Body of pancreas (tissue), 4 donors: ENCODE measurements at regions not wholly inside any gene's neighbourhood (a gene's known extent, or its start where the extent isn't known, plus 50 kb on each side); places are given as distances from the start of the nearest gene placed in this dataset.

Source experiments
- ATAC-seq: fragments of 150-250 bp; one replicate; pipeline ENCODE4 v1.9.1; 2016
- DNase-seq, 4 donors: peaks; one replicate each; pipeline ENCODE4 v3.0.0-alpha.2; 2019
- H3K27ac ChIP-seq, 4 donors: fragments of 200-600 bp; sonication (generic); 1 replicate in 3 of 4; 2 replicates in 1 of 4; pipeline versions ENCODE4 v1.5.1 to v1.6.1; 2016 to 2019; ENCODE audit warnings: mild to moderate bottlenecking in 1 of 4, mixed read lengths in 1 of 4, moderate library complexity in 1 of 4
- H3K27me3 ChIP-seq, 2 donors: fragments of 200-600 bp; sonication (generic); one replicate each; pipeline ENCODE4 v1.6.0; 2016; ENCODE audit warnings: mild to moderate bottlenecking in 1 of 2
- H3K36me3 ChIP-seq, 2 donors: fragments of 200-600 bp; sonication (generic); replicated peaks in 1 of 2; 2 replicates each; pipeline ENCODE4 v1.5.1; 2016; ENCODE audit warnings: low read depth in 2 of 2; ENCODE audit not compliant: insufficient read depth in 1 of 2
- H3K4me1 ChIP-seq: fragments of 200-600 bp; sonication (generic); one replicate; pipeline ENCODE4 v1.6.0; 2016
- H3K4me3 ChIP-seq, 2 donors: fragments of 200-600 bp; sonication (generic); 1 replicate in 1 of 2; 2 replicates in 1 of 2; pipeline ENCODE4 v1.5.1; 2016 to 2019
- H3K9me3 ChIP-seq, 3 donors: fragments of 200-600 bp; sonication (generic); 1 replicate in 2 of 3; 2 replicates in 1 of 3; pipeline ENCODE4 v1.5.1; 2016
- CTCF ChIP-seq, 7 experiments: fragments of 450-650 bp in 4 of 7; fragments of 200-600 bp in 3 of 7; sonication (generic) in 3 of 7; IDR thresholded peaks; one replicate each; pipeline ENCODE4 v1.5.1; 2016 to 2019; ENCODE audit warnings: antibody characterized with exemption in 7 of 7
- POLR2A ChIP-seq, 3 donors: fragments of 450-650 bp; IDR thresholded peaks; one replicate each; pipeline ENCODE4 v1.6.1; 2016; ENCODE audit warnings: antibody characterized with exemption in 3 of 3, mild to moderate bottlenecking in 2 of 3
- WGBS, 2 donors: methylation state at CpG; one replicate each; pipeline ENCODE4 v1.1.5; 2017; 5-methylcytosine and 5-hydroxymethylcytosine counted together
- intact Hi-C: fragments of 100-400 bp; cut with DNase I; formaldehyde crosslinking; loops from one replicate; pipeline ENCODE4 v1.15.1; 2023

DNA sequence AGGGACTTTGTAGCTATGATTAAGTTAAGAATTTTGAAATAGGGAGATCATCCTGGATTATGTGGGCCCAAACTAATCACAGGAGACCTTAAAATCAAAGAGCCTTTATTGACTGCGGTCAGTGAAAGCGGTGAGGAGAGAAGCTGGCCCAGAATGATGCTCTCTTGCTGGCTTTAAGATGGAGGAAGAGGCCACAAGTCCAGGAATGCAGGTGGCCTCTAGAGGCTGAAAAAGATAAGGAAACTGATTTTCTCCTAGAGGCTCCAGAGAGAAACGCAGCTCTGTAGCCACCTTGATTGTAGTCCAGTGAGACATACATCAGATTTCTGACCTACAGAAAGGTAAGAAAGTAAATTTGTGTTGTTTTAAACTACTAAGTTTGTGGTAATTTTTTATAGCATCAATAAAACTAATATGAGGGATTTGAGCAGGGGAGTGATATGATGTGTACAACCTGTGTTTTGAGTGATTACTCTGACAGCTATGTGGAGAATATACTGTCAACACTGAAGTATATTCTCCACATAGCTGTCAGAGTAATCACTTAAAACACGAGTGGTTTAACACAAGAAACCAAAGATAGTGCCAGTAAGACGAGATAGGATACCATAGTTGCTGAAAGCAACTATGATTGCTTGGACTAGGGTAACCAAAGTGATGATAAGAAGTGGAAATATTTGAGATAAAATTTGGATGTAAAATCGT is 364.4 kb upstream of the CHST9 start:
- no peaks in the 10 kb centered on the region for H3K9me3 ChIP-seq
- no peak overlapping the region for H3K4me3 ChIP-seq
- H3K27me3 ChIP-seq, result no peaks in the 10 kb centered on the region
- intact Hi-C loops, result no loop called here
- H3K27ac ChIP-seq, result no peak overlapping the region
- no peaks in the 10 kb centered on the region for H3K4me1 ChIP-seq
- DNase-seq (no peak), ATAC-seq (no peak)
- WGBS, 2 donors, result 54 to 63% methylated on average over 6 of the region's 6 CpGs
- no peaks in the 10 kb centered on the region for H3K36me3 ChIP-seq
- TF ChIP-seq CTCF (IDR thresholded peaks at IDR 0.05) (no peak), POLR2A (IDR thresholded peaks at IDR 0.05) (no peak)

DNA sequence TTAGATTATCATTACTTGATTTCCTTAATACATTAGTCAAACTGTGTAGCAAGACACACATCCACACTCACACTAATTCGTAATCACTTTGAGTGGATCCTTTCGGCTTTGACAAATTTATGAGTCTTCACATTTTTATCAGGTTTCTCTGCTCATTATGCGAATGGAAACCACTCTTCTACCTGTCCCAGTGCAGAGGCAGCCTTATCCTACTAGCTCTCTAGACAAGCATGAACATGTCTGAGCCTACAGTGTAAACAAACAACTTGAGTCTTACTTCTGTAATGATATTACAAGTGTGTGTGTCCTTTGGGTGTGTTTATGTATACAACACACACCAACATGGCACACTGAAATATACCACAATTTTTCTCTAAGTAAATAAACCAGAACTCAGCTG is 361.9 kb upstream of the CHST9 start:
- no peaks in the 10 kb centered on the region for H3K36me3 ChIP-seq
- no peaks in the 10 kb centered on the region for H3K27me3 ChIP-seq
- H3K4me1 ChIP-seq, result no peaks in the 10 kb centered on the region
- intact Hi-C loops, result no loop called here
- TF ChIP-seq CTCF (IDR thresholded peaks at IDR 0.05) (no peak), POLR2A (IDR thresholded peaks at IDR 0.05) (no peak)
- WGBS, 2 donors, result 71 to 78% methylated on average over 3 of the region's 3 CpGs
- ATAC-seq (no peak), DNase-seq (no peak)
- no peak overlapping the region for H3K27ac ChIP-seq
- no peak overlapping the region for H3K4me3 ChIP-seq
- H3K9me3 ChIP-seq, result no peaks in the 10 kb centered on the region

DNA sequence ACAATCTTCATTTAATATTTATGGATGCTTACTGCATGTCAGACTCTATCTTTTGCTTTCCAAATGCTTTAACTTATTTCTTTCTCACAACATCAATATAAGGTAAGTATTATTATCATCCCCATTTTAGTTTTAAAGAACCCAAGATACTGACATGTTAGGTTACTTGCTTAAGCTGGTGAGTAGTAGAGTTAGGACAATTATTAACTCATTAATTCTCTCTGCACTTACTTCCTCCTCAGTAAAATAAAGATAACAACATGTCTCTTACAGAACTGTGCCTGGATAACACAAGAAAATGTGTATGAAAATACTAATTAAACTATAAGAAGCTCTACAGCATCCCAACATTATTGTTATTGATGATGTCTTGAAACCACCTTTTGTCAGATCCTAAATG is 359.1 kb upstream of the CHST9 start:
- no peak overlapping the region for H3K27ac ChIP-seq
- H3K4me3 ChIP-seq, result no peak overlapping the region
- intact Hi-C loops, result no loop called here
- no peaks in the 10 kb centered on the region for H3K27me3 ChIP-seq
- DNase-seq, result no peak
- no peaks in the 10 kb centered on the region for H3K4me1 ChIP-seq
- no peak for ATAC-seq
- no peaks in the 10 kb centered on the region for H3K9me3 ChIP-seq
- TF ChIP-seq CTCF (IDR thresholded peaks at IDR 0.05) (no peak), POLR2A (IDR thresholded peaks at IDR 0.05) (no peak)
- H3K36me3 ChIP-seq, result no peaks in the 10 kb centered on the region

DNA sequence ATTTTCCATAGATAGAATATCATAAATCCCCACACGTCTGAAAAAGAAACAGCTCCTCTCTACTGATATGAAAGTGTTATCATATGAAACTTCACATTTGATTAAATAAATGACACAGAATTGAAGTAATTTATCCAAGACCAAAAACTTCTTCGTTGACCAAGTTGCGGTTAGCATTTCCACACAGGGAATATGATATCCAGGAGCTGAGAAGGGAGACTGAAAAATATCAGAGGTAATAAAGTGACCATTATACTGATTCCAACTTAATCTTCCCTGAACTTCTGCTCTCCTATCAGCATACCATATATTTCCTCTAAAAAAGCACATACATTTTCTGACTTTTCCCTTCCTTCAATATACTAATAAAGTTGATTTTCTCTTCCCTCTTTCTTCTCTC is 356.2 kb upstream of the CHST9 start:
- no peaks in the 10 kb centered on the region for H3K36me3 ChIP-seq
- no peaks in the 10 kb centered on the region for H3K9me3 ChIP-seq
- intact Hi-C loops, result no loop called here
- H3K4me1 ChIP-seq, result no peaks in the 10 kb centered on the region
- H3K27ac ChIP-seq, result no peak overlapping the region
- no peak overlapping the region for H3K4me3 ChIP-seq
- ATAC-seq (no peak), DNase-seq (no peak)
- H3K27me3 ChIP-seq, result no peaks in the 10 kb centered on the region
- WGBS, 2 donors, result 64 to 70% methylated on average over 3 of the region's 3 CpGs
- TF ChIP-seq POLR2A (IDR thresholded peaks at IDR 0.05), result no peak
- TF ChIP-seq CTCF (IDR thresholded peaks at IDR 0.05), result no peak

DNA sequence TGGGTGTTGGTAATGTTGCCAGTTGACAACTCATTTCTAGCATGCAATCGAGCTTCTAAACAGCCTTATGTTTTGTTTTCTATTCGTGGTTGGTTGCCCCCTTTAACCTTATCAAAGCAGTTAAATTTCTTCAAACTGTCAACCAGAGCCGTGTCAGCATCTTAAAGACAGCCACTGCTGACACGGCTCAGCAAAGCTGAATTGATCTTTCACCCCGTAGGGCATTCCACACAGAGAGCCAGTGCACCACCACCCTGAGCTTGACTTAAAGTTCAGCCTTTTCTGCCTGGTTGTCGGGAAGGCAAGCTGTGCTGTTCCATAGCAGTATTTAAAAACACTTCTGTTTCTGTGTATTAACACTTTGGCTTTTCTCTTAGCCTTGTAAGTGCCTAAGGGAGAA is 355.0 kb upstream of the CHST9 start:
- intact Hi-C loops, result no loop called here
- Histone ChIP-seq H3K9me3 (no peaks in the 10 kb centered on the region), H3K4me3 (no peak overlapping the region), H3K27me3 (no peaks in the 10 kb centered on the region), H3K27ac (no peak overlapping the region), H3K36me3 (no peaks in the 10 kb centered on the region), H3K4me1 (no peaks in the 10 kb centered on the region)
- TF ChIP-seq POLR2A (IDR thresholded peaks at IDR 0.05), result no peak
- TF ChIP-seq CTCF (IDR thresholded peaks at IDR 0.05), result no peak
- WGBS, 2 donors, result 15 to 18% methylated on average over 6 of the region's 6 CpGs
- no peak for ATAC-seq
- DNase-seq, result no peak
